CD4-positive, alpha-beta T cell treated with Interleukin-4 for 1 hour (primary cell): ENCODE measurements at regions not wholly inside any gene's neighbourhood (a gene's known extent, or its start where the extent isn't known, plus 50 kb on each side); places are given as distances from the start of the nearest gene placed in this dataset.
"Not testable (repeated sequence)": the region's sequence is repeated elsewhere in the genome, so short reads cannot be mapped to it uniquely, and the experiment has no call there.

ENCODE experiments used
- DNase-seq, 2 donors: peaks; one replicate each; pipeline ENCODE4 v3.0.0-alpha.2; 2020 to 2022

DNA sequence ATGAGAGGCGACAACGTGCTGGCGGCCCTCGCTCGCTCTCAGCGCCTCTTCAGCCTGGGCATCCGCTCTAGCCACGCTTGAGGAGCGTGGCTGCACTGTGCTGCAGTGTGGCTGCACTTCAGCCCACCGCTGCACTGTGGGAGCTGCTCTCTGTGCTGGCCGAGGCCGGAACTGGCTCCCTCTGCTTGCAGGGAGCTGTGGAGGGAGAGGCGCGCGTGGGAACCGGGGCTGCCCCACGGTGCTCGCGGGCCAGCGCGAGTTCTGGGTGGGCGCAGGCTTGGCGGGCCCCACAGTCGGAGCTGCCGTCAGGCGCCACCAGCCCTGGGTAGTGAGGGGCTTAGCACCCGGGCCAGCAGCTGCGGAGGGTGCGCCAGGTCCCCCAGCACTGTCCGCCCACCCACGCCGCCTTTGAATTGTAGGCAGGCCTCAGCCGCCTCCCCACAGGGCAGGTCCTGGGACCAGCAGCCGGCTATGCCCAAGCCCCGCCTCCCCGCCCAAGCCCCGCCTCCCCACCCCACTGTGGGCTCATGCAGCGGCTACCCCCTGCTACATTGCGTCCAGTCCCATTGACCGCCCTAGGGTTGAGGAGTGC, 974.2 kb downstream of the FSCB start:
- no peak for DNase-seq

DNA sequence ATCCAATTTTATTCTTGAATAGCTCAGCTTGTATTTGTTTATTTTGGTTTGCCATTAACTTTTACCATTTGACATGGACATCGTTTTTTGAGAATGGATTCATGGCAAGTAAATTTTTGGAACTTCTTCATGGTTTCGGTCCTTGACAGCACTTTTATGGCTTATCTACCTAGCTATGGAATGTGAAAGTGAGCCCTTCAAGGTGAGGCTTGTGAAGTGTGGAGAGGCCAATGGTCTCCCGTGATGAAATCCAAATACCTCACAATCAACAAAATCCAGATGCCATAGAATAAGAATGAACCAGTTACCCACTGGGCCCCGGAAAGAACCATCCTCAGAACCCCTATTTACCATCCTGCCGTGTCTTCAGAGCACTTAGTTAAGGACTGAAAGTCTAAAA, 978.8 kb downstream of the FSCB start:
- no peak for DNase-seq

DNA sequence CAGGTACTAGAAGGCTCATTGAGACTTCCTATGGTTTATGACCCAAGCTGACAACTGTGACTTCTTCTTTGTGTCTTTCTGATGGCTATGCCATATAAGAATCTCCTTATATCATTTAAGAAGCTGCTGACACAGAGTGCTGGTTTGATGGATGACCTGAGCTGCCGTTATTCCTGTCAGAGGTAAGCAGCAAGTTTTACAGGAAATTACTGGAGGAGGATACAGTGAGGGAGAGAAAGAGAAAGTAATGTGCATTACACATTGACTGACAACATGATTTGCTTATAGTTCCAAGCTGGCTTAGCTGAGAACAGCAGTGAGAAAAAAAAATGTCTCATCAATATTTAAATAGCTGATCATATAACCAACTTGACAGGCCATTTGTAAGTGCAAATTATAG, 981.4 kb downstream of the FSCB start:
- no peak for DNase-seq

DNA sequence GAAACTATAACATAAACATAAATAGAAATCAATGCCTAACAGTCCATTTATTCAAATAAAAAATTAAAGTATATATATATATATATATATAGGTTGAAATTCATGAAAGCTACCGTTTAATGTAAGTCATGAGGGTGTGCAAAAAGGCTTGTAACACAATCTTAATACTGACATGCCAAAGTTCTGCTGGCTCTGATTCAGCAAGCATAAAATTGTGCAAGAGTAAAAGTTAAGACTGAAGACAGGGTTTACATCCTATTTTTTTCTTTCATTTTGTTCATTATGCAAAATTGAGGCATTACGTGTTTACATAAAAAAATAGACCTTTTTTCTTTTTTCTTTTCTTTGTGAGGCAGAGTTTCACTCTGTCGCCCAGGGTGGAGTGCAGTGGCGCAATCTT, 984.2 kb downstream of the FSCB start:
- DNase-seq: no peak

GRCh38 chr14:43522191-43522590, 984.9 kb downstream of the FSCB start:
- no peak for DNase-seq

DNA sequence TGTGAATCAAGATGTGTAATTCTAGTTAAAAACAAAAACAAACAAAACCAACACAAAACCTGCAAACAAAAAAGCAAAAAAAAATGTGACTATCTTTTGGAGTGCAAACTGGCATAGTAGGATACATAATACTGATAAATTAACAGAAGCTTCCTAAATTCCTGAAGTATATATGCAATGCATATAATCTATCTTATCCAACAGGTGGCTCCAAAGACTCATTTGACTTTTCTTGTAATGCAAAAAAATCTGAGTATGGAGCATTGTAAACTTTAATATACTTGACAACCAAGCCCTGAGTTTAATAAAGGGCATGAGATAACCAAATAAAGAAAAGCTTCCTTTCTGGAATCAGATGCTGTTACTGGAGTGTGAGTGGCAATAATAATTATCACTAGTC, 1003.6 kb downstream of the FSCB start:
- DNase-seq: no peak

DNA sequence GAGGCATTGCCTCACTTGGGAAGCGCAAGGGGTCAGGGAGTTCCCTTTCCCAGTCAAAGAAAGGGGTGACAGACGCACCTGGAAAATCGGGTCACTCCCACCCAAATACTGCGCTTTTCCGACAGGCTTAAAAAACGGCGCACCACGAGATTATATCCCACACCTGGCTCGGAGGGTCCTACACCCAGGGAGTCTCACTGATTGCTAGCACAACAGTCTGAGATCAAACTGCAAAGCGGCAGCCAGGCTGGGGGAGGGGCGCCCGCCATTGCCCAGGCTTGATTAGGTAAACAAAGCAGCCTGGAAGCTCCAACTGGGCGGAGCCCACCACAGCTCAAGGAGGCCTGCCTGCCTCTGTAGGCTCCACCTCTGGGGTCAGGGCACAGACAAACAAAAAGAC, 1014.7 kb downstream of the FSCB start:
- not testable (repeated sequence) for DNase-seq

DNA sequence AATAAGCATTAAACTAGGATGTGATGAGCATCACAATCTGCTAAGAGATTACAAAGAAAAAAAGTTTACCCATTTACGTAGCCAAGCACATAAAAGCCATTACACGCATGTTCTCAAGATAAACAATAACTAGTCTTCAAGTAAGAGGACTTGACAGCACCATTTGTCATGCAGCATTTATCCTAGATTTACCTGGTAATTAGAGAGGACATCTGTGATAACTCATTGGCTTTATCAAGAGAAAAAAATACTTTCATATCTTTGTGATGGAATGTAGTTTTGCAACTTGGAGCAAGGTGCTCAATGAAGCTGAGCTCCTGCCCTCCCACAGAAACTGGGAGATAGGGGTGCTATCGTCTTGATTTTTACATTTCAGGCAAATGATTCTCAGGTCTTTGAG, 1023.7 kb downstream of the FSCB start:
- no peak for DNase-seq

- DNase-seq: no peak
Observed at GRCh38 chr14:43481864-43482263, 1025.2 kb downstream of the FSCB start.

DNA sequence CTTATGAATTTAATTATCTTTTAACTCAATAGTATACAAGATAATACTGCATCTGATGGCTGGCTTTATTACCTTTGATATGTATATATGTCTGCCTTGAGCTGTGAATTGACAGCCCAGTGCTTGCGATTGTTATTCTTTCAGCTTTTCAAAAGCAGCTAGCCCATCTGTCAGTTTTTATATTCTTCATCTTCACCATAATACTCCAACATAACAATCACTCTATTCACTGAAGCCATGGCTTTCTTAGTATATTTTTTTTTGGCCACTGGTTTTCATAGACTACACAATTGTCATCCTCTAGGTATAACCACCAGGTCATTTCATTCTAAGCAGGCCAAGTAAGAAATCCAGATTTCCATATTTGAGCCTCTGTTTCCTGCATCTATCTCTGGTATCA, 1026.1 kb downstream of the FSCB start:
- no peak for DNase-seq

GRCh38 chr14:43479596-43480195, 1027.4 kb downstream of the FSCB start:
- no peak for DNase-seq

DNA sequence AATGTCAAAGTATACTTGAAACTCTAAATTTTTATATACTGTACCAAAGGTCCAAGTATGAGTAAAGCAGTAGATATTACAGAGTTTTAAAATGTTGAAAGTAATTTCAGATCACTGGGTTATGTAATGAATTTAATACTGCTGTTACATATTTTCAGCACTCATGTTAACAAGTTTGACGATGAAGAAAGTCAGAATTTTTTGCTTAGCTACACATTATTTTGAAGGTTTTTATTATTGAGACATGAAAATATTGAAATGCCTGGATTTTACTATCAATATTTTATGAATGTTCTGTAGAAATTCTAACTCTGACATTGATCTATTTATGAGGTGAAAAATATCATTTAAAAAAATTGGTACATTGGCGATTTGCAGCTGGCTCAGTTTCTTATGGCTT, 1030.3 kb downstream of the FSCB start:
- DNase-seq: no peak

- DNase-seq: no peak
Observed at GRCh38 chr14:43475757-43476156, 1031.3 kb downstream of the FSCB start.

- DNase-seq: no peak
Observed at GRCh38 chr14:43471595-43471994, 1035.5 kb downstream of the FSCB start.

GRCh38 chr14:43464968-43465367, 1042.1 kb downstream of the FSCB start:
- DNase-seq: no peak

GRCh38 chr14:43449291-43449690, 1057.8 kb downstream of the FSCB start:
- no peak for DNase-seq

DNA sequence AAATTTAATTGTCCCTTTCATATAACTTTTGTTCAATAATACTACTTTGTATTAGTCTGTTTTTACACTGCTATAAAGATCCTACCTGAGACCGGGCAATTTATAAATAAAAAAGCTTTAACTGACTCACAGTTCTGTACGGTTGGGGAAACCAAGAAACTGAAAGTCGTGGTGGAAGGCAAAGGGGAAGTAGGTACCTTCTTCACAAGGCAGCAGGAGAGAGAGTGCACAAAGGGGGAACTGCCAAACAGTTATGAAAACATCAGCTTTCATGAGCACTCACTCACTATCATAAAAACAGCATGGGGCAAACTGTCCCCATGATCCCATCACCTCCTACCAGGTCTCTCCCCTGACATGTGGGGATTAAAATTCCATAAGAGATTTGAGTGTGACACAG, 1069.0 kb downstream of the FSCB start:
- no peak for DNase-seq

GRCh38 chr14:43418324-43418723, 1088.8 kb downstream of the FSCB start:
- DNase-seq: no peak

GRCh38 chr14:43413084-43413483, 1094.0 kb downstream of the FSCB start:
- DNase-seq: no peak

DNA sequence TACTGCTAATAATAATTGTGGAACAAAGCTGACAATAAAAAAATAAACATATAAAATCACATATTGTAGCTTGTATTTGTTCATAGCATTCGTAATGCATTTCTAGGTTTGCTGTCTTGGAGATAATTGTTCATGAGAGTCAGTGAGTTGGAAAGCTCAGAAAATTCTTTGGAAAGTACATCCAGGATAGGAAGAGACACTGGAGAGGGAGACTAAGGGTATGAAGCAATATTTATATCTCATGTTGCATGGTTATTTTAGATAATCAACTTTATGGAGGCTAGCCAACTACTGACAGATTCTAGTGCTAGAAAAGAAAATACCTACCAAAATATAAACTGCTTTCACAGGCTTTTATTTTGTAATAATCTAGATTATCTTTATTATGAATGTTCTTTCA, 1095.2 kb downstream of the FSCB start:
- DNase-seq: no peak

- DNase-seq: no peak
Observed at GRCh38 chr14:43410631-43411030, 1096.5 kb downstream of the FSCB start.

DNA sequence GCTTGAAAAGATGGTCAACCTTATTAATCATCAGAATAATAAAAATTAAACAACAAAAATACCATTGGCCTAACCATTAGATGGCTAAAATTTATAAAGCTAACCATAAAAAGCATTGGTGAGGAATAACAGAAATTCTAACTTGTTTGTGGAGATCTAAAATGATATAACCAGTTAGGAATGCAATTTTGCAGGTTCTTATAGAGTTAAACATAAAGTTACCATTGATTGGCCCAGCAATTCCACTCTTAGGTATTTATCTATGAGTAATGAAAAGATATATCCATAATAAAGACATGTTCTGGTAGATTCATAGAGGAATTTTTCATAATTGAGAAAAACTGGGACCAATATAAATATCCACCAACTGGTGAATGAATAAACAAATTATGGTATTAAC, 1098.6 kb downstream of the FSCB start:
- no peak for DNase-seq

DNA sequence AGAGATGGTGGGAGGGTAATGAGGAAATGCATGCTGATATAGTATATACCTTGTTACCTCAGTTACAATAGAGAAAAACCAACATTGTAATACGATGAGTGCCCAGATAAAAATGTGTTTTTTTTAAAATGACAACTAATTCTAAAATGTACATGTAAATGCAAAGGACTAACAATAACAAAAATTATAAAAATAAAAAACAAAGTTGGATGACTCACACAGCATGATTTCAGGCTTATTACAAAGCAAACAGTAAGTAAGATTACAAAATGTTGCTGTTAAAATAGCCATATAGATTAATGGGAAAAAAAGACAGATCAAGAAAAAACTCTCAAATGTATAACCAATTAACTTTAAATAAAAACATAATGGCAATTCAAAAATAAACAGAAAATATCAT, 1099.4 kb downstream of the FSCB start:
- no peak for DNase-seq

GRCh38 chr14:43406931-43407330, 1100.2 kb downstream of the FSCB start:
- no peak for DNase-seq

GRCh38 chr14:43399289-43399688, 1107.8 kb downstream of the FSCB start:
- no peak for DNase-seq

GRCh38 chr14:43370565-43370896, 1136.6 kb downstream of the FSCB start:
- DNase-seq: not testable (repeated sequence)
